ENCODE measurements at regions not wholly inside any gene's neighbourhood (a gene's known extent, or its start where the extent isn't known, plus 50 kb on each side); places are given as distances from the start of the nearest gene placed in this dataset.

- ChIA-PET POLR2A (ENCODE audit: unreplicated experiment) (no interaction called here), CTCF (no interaction called here)
- Histone ChIP-seq H3K4me2 (no peak overlapping the region), H2AFZ (no peak overlapping the region), H3K9me2 (ENCODE audit: insufficient read depth) (no peaks in the 10 kb centered on the region), H3K4me3 (no peak overlapping the region), H3K4me1 (replicated peaks; ENCODE audit: insufficient read depth) (no peaks in the 10 kb centered on the region), H3K27me3 (ENCODE audit: insufficient read depth, low read depth) (peaks cover 95% of the 10 kb centered on the region), H4K20me1 (ENCODE audit: insufficient read depth) (no peaks in the 10 kb centered on the region; the same call in 1 of the 2 replicates), H3F3A (ENCODE audit: insufficient read depth, low read depth) (no peaks in the 10 kb centered on the region), H3K27ac (no peak overlapping the region), H3K9me3 (ENCODE audit: insufficient read depth, low read depth) (no peaks in the 10 kb centered on the region), H3K36me3 (ENCODE audit: low read depth) (no peaks in the 10 kb centered on the region), H3K79me2 (ENCODE audit: low read depth) (no peaks in the 10 kb centered on the region)
- intact Hi-C loops (cut with micrococcal nuclease; ENCODE audit: unreplicated experiment), result no loop called here
- no peak for TF ChIP-seq EZH2 (IDR thresholded peaks at IDR 0.05; ENCODE audit: low read depth)
- no peak for TF ChIP-seq CTCF (conservative IDR thresholded peaks at IDR 0.05)
- BruUV-seq (replicated peaks), result no TSS peak
- no peak for DNase-seq
Measured at GRCh38 chr2:873651-874580, 76.7 kb upstream of the SNTG2 start.

- ChIA-PET POLR2A (ENCODE audit: unreplicated experiment) (no interaction called here), CTCF (no interaction called here)
- intact Hi-C loops (cut with micrococcal nuclease; ENCODE audit: unreplicated experiment), result no loop called here
- Histone ChIP-seq H3K9me2 (ENCODE audit: insufficient read depth) (no peaks in the 10 kb centered on the region), H2AFZ (no peak overlapping the region), H3K36me3 (ENCODE audit: low read depth) (no peaks in the 10 kb centered on the region), H3K4me1 (replicated peaks; ENCODE audit: insufficient read depth) (no peaks in the 10 kb centered on the region), H4K20me1 (ENCODE audit: insufficient read depth) (no peaks in the 10 kb centered on the region; the same call in 1 of the 2 replicates), H3K27ac (no peak overlapping the region), H3K4me2 (no peak overlapping the region), H3K4me3 (no peak overlapping the region), H3K27me3 (ENCODE audit: insufficient read depth, low read depth) (peaks cover 86% of the 10 kb centered on the region), H3K79me2 (ENCODE audit: low read depth) (no peaks in the 10 kb centered on the region), H3F3A (ENCODE audit: insufficient read depth, low read depth) (no peaks in the 10 kb centered on the region), H3K9me3 (ENCODE audit: insufficient read depth, low read depth) (no peaks in the 10 kb centered on the region)
- no TSS peak for BruUV-seq (replicated peaks)
- TF ChIP-seq CTCF (conservative IDR thresholded peaks at IDR 0.05), result no peak
- no peak for TF ChIP-seq EZH2 (IDR thresholded peaks at IDR 0.05; ENCODE audit: low read depth)
- no peak for DNase-seq
Measured at GRCh38 chr2:873027-873426, 77.6 kb upstream of the SNTG2 start.

DNA sequence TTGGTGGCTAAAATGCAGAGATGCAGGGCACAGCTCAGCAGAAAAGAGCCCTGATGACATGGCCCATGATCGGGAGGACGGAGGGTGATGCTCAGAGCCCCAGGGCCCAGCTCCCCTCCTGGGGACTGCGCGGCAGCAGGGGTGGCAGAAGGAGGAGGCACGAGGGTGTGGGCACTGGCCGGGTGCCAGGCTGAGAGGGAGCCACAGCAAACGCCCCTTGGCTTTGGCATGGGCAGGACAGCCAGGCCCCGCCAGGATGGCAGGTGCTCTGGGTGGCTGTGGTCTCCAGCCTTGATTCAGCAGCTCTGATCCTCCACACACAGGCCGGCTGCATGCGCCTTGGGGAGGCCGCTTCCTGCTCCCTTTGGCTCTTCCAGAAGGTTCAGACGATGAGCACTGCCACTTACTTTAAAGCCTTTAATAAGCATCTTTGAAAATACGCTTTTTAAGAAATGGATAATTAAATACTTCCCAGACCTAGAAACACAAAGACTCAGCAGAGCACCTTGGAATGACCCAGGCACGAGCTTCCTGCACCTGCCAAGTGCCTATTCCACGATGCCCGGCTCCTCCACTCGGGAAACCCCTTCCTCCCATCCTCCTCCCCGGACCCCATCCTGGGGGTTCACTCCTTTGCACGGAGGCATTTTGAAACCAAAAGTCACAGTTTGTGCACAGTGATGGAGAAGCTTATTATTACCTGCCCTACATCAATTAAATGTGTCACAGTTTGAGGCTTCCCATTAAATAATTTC, 78.5 kb upstream of the SNTG2 start:
- ChIA-PET POLR2A (ENCODE audit: unreplicated experiment) (no interaction called here), CTCF (no interaction called here)
- Histone ChIP-seq H3K4me2 (no peak overlapping the region), H3K9me2 (ENCODE audit: insufficient read depth) (no peaks in the 10 kb centered on the region), H3K27me3 (ENCODE audit: insufficient read depth, low read depth) (peaks cover 83% of the 10 kb centered on the region), H3K9me3 (ENCODE audit: insufficient read depth, low read depth) (no peaks in the 10 kb centered on the region), H3F3A (ENCODE audit: insufficient read depth, low read depth) (no peaks in the 10 kb centered on the region), H3K4me3 (no peak overlapping the region), H2AFZ (no peak overlapping the region), H4K20me1 (ENCODE audit: insufficient read depth) (no peaks in the 10 kb centered on the region; the same call in 1 of the 2 replicates), H3K4me1 (replicated peaks; ENCODE audit: insufficient read depth) (no peaks in the 10 kb centered on the region), H3K27ac (no peak overlapping the region), H3K79me2 (ENCODE audit: low read depth) (no peaks in the 10 kb centered on the region), H3K36me3 (ENCODE audit: low read depth) (no peaks in the 10 kb centered on the region)
- intact Hi-C loops (cut with micrococcal nuclease; ENCODE audit: unreplicated experiment), result no loop called here
- BruUV-seq (replicated peaks), result no TSS peak
- DNase-seq, result no peak
- TF ChIP-seq EZH2 (IDR thresholded peaks at IDR 0.05; ENCODE audit: low read depth) (no peak), CTCF (conservative IDR thresholded peaks at IDR 0.05) (no peak)
